ENCODE measurements at regions not wholly inside any gene's neighbourhood (a gene's known extent, or its start where the extent isn't known, plus 50 kb on each side); places are given as distances from the start of the nearest gene placed in this dataset.

DNA sequence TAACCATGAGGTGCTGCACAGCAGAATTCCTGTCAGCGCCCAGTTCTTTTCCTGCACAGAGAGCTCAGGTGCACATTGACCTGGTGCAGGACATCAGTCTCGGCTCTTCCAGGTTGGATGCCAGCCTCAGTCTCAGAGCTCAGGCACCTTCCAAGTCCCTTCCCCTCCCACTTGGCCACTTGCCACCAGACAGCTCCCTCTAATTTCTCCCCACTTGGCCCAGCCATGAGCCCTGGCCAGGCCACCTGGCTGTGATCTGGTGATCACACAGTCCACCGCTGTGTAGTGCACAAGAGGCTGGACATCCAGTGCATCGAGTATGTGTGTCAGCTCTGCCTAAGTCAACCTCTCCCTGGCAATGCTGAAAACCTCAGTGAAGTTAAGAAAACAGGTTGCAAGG is 336.6 kb upstream of the MYT1L start:
- H3K4me3 ChIP-seq (ENCODE audit: low read depth, low read length) = no peak overlapping the region
- no peak for DNase-seq (ENCODE audit: low read depth)
- TF ChIP-seq, protein P1, sequence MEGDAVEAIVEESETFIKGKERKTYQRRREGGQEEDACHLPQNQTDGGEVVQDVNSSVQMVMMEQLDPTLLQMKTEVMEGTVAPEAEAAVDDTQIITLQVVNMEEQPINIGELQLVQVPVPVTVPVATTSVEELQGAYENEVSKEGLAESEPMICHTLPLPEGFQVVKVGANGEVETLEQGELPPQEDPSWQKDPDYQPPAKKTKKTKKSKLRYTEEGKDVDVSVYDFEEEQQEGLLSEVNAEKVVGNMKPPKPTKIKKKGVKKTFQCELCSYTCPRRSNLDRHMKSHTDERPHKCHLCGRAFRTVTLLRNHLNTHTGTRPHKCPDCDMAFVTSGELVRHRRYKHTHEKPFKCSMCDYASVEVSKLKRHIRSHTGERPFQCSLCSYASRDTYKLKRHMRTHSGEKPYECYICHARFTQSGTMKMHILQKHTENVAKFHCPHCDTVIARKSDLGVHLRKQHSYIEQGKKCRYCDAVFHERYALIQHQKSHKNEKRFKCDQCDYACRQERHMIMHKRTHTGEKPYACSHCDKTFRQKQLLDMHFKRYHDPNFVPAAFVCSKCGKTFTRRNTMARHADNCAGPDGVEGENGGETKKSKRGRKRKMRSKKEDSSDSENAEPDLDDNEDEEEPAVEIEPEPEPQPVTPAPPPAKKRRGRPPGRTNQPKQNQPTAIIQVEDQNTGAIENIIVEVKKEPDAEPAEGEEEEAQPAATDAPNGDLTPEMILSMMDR (conservative IDR thresholded peaks at IDR 0.05; ENCODE audit: low read depth, low read length) = no peak

DNA sequence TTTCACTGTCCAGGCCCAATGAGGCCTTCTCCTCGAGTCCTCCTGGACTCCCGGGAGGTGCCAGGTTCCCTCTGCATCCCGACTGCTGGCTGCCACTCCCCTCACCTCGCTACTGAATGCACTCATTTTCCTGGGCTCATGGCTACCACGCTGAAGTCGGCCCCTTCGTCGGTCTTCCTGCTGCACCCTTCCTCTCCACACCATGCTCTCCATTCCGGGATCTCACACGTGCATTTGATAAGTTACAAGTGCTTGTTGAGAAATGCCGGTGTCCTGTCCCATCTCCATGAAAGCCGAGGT is 334.7 kb upstream of the MYT1L start:
- H3K4me3 ChIP-seq (ENCODE audit: low read depth, low read length) = no peak overlapping the region
- no peak for DNase-seq (ENCODE audit: low read depth)
- TF ChIP-seq, protein P1 (conservative IDR thresholded peaks at IDR 0.05; ENCODE audit: low read depth, low read length) = no peak

DNA sequence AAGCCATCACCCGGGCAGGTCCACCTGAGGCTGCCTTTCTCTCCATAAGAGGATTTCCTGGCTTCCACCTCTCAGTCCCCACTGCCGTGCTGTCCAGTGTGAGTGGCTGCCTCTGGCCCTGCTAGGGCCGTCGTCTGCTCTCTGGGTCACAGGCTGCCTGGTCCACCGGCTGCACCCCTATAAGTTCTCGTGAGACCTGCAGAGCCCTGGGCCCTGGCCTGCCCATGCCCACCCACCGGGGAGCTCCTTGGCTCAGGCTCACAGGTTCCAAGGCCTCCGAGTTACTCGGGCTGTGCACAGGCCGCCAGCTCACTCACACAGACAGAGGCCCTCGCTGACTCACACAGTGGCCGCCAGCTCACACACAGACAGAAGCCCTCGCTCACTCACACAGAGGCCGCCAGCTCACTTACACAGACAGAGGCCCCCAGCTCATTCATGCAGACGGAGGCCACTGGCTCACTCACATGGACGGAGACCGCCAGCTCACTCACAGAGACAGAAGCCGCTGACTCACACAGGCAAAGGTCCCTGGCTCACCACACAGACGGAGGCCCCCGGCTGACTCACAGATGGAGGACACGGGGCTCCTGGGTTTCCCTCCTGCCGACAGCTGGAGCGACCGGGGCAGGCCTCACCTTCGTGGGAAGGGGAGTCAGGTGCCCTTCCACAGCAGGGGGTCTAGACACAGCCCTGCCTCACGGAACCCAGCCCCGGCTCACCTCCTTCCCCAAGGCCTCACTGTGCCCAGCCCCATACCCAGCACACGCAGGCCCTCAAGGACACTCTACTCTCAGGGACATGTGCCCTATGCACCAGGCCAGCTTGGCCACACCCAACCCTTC is 334.1 kb upstream of the MYT1L start:
- DNase-seq (ENCODE audit: low read depth) = peak; percentile 6
- TF ChIP-seq, protein P1 (conservative IDR thresholded peaks at IDR 0.05; ENCODE audit: low read depth, low read length) = no peak
- no peak overlapping the region for H3K4me3 ChIP-seq (ENCODE audit: low read depth, low read length)

DNA sequence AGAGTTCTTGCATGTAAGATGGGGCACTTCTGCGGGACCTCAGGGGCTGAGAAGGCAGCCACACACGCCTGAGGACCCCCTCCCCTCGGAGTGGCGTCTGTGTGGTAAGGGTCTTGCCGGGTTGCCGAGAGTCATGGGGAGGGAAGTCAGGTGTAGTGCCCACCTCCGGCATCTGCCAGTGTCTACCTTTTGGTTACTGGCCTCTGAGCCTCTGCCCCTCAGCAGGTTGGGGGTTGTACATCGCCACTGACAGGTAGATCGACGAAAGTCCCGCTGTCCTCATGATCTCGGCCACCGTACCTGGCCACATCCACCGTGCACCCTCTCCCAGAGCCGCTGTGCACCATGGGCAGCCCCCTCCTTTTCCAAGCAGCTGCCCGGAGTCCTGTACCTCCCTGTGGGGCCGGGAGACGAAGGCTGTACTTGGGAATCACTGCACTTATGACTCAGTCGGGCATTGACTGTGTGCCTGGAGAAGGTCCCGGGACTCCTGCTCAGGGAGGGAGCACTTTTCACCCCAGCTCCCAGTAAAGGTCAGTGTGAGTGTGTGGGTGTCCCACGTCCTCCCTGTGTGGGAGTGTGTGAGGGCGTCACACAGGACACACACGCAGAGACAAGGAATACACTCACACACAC is 332.4 kb upstream of the MYT1L start:
- no peak overlapping the region for H3K4me3 ChIP-seq (ENCODE audit: low read depth, low read length)
- TF ChIP-seq, protein P1 (conservative IDR thresholded peaks at IDR 0.05; ENCODE audit: low read depth, low read length) = no peak
- no peak for DNase-seq (ENCODE audit: low read depth)

DNA sequence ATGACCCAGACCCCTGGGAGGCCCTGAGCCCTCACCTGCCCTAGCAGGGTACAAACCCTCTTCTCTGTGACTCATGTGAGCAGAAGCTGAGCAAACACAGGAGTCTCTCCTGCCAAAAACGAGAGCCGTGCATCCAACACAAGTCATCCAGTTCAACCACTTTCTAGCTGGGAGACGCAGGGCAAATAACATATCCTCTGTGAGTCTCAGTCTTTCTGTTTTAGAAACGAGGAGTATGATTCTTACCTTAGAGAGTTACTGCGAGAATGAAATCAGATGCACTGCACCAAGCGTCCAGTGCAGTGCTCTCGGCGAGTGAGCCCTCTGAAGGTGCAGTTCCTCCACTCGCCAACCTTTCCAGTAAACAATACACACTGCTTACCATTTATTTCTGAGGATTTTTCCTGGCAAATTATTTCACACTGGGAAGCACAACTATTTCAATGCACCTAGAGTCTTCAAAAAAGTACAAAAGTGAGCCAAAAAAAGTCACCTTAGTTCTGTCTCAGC is 331.8 kb upstream of the MYT1L start:
- TF ChIP-seq, protein P1 (conservative IDR thresholded peaks at IDR 0.05; ENCODE audit: low read depth, low read length) = no peak
- no peak overlapping the region for H3K4me3 ChIP-seq (ENCODE audit: low read depth, low read length)
- no peak for DNase-seq (ENCODE audit: low read depth)

DNA sequence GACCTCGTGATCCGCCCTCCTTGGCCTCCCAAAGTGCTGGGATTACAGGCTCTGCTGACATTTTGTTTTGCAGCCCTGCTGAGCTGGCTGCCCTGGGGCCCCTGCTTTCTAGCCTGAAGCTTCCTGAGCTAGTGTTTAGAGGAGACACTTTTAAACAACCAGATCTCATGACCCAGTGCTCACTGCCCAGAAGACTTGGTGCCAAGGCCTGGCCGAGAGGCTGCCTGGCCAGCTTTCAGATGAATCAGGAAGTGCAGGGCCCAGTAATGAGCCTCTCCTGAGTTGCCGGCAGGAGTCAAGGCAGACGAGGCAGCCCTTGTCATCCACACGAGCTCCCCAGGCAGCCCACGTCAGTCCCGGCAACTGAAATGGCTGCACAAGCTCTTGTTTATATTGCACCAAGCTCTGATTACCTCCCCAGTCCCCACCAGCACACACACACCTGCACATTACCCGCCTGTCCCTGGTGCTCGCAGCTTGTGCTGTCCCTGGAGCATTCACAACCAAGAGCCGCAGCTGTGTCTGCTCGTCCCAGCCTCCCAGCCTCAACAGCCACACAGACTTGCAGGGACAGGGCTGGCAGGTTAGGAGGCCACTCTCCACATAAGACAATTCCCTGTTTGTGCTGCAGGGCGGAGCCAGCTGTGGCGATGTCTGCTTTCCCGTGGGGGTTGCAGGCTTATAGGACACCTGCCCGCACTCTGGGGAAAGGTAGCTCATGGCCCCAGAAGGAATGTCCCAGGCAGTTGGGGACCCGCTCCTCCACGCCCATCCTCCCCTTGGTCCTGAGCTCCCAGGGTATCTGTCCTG is 331.2 kb upstream of the MYT1L start:
- DNase-seq (ENCODE audit: low read depth) = no peak
- H3K4me3 ChIP-seq (ENCODE audit: low read depth, low read length) = no peak overlapping the region
- TF ChIP-seq, protein P1 (conservative IDR thresholded peaks at IDR 0.05; ENCODE audit: low read depth, low read length) = no peak

Measured in choroid plexus epithelial cell (primary cell).